ENCODE measurements at regions not wholly inside any gene's neighbourhood (a gene's known extent, or its start where the extent isn't known, plus 50 kb on each side); places are given as distances from the start of the nearest gene placed in this dataset.

- TF ChIP-seq CTCF (IDR thresholded peaks at IDR 0.05 in 2 of 3, conservative IDR thresholded peaks at IDR 0.05 in 1 of 3; ENCODE audit: control insufficient read depth in 2 of 3, extremely low read depth in 1 of 3, insufficient read depth in 1 of 3, low read depth in 3 of 3, low read length in 3 of 3) (no peak), NR2F1 (conservative IDR thresholded peaks at IDR 0.05) (no peak), RB1 (IDR thresholded peaks at IDR 0.05; ENCODE audit: borderline replicate concordance) (no peak), JUNB (IDR thresholded peaks at IDR 0.05) (no peak), RBBP5 (conservative IDR thresholded peaks at IDR 0.05) (no peak), RUNX3 (IDR thresholded peaks at IDR 0.05; ENCODE audit: low read length) (no peak)
Measured at GRCh38 chr16:60074378-60074777, 1340.3 kb upstream of the GOT2 start (continued).

GRCh38 chr16:60073376-60073775 is 1339.3 kb upstream of the GOT2 start:
- Histone ChIP-seq H3K4me1 (ENCODE audit: control insufficient read depth, insufficient read depth, low read length) (no peaks in the 10 kb centered on the region), H3K36me3 (ENCODE audit: control insufficient read depth in 2 of 2, insufficient read depth in 2 of 2, low read length in 1 of 2) (no peaks in the 10 kb centered on the region), H3K9ac (ENCODE audit: control insufficient read depth, insufficient read depth, low read length) (no peak overlapping the region), H3K4me3 (no peak overlapping the region), H3K4me2 (ENCODE audit: control insufficient read depth, insufficient read depth) (no peak overlapping the region), H3K79me2 (ENCODE audit: control insufficient read depth, insufficient read depth, low read length) (no peaks in the 10 kb centered on the region), H2AFZ (ENCODE audit: control insufficient read depth, low read depth, low read length) (no peak overlapping the region), H3K27ac (ENCODE audit: control insufficient read depth, insufficient read depth) (no peak overlapping the region), H3K27me3 (replicated peaks in 1 of 2; ENCODE audit: control insufficient read depth in 2 of 2, insufficient read depth in 2 of 2, low read length in 1 of 2) (no peaks in the 10 kb centered on the region), H3K9me3 (replicated peaks; ENCODE audit: control insufficient read depth, insufficient read depth, low read length) (no peaks in the 10 kb centered on the region), H4K20me1 (ENCODE audit: control insufficient read depth, insufficient read depth) (no peaks in the 10 kb centered on the region)
- BruUV-seq (replicated peaks): no TSS peak
- CTCF ChIA-PET: no interaction called here
- POLR2A ChIA-PET: no interaction called here
- intact Hi-C loops (cut with micrococcal nuclease; ENCODE audit: unreplicated experiment) (no loop called here), in situ Hi-C loops (cut with MboI) (loop anchor here (10.0 kb wide), 1 partner anchor 59 kb away; no protein-coding TSS in a partner anchor)
- RAD21 ChIA-PET (ENCODE audit: unreplicated experiment): no interaction called here
- SMC1A ChIA-PET (ENCODE audit: uncharacterized antibody, unreplicated experiment): no interaction called here
- WGBS (ENCODE audit: insufficient coverage, insufficient replicate concordance, low lambda C conversion rate, missing lambda C conversion rate): 29% methylated on average over 4 of the region's 4 CpGs
- no peak for FAIRE-seq
- no peak for DNase-seq (ENCODE audit: low read depth, low spot score)
- no peak for TF ChIP-seq SMAD1 (IDR thresholded peaks at IDR 0.05; ENCODE audit: low read depth, partially characterized antibody)
- no peak for TF ChIP-seq SREBF1 (IDR thresholded peaks at IDR 0.05; ENCODE audit: low read length)
- no peak for TF ChIP-seq RELB (IDR thresholded peaks at IDR 0.05; ENCODE audit: low read depth)
- no peak for TF ChIP-seq PAX5 (IDR thresholded peaks at IDR 0.05; ENCODE audit: borderline replicate concordance, low read depth, low read length)
- ATAC-seq: no peak
